HEK293T (cell line): ENCODE measurements at regions not wholly inside any gene's neighbourhood (a gene's known extent, or its start where the extent isn't known, plus 50 kb on each side); places are given as distances from the start of the nearest gene placed in this dataset.

Experiments used
- CTCF ChIA-PET: fragments of 350-600 bp; formaldehyde crosslinking; extraction: SDS; loops from one replicate; lab custom pipeline; 2021; ENCODE audit warnings: antibody characterized with exemption, inconsistent platforms; lab: Yijun Ruan, JAX
- POLR2A ChIA-PET: fragments of 350-600 bp; formaldehyde crosslinking; extraction: SDS; loops from one replicate; lab custom pipeline; 2020; ENCODE audit warnings: antibody characterized with exemption, inconsistent platforms; lab: Yijun Ruan, JAX
- DNase-seq: peaks from one replicate; pipeline ENCODE4 v3.0.0; 2012; ENCODE audit warnings: mixed read lengths; ENCODE audit errors: extremely low spot score
- ARNT ChIP-seq: fragments of 450-650 bp; IDR thresholded peaks from 2 replicates; pipeline ENCODE4 v1.6.1; 2017; ENCODE audit warnings: mild to moderate bottlenecking
- BHLHE40 ChIP-seq: fragments of 450-650 bp; IDR thresholded peaks from 2 replicates; pipeline ENCODE4 v1.6.1; 2016; ENCODE audit warnings: mild to moderate bottlenecking, moderate library complexity, borderline replicate concordance
- CTBP1 ChIP-seq: fragments of 450-650 bp; IDR thresholded peaks from 2 replicates; pipeline ENCODE4 v1.6.1; 2016; ENCODE audit warnings: borderline replicate concordance
- ELF4 ChIP-seq: fragments of 450-650 bp; IDR thresholded peaks from 2 replicates; pipeline ENCODE4 v1.6.1; 2017; ENCODE audit warnings: antibody characterized with exemption
- FOXA1 ChIP-seq: fragments of 450-650 bp; IDR thresholded peaks from 2 replicates; pipeline ENCODE4 v1.6.1; 2016; ENCODE audit warnings: mild to moderate bottlenecking
- FOXK2 ChIP-seq: fragments of 450-650 bp; IDR thresholded peaks from 2 replicates; pipeline ENCODE4 v1.6.1; 2016; ENCODE audit warnings: mild to moderate bottlenecking
- FOXM1 ChIP-seq: fragments of 450-650 bp; IDR thresholded peaks from 2 replicates; pipeline ENCODE4 v1.6.1; 2017; ENCODE audit warnings: mild to moderate bottlenecking, borderline replicate concordance
- HDGF ChIP-seq: fragments of 450-650 bp; IDR thresholded peaks from 2 replicates; pipeline ENCODE4 v1.6.1; 2017; ENCODE audit warnings: antibody characterized with exemption, borderline replicate concordance
- L3MBTL2 ChIP-seq: fragments of 450-650 bp; conservative IDR thresholded peaks from 2 replicates; pipeline ENCODE4 v1.6.1; 2016; ENCODE audit warnings: mild to moderate bottlenecking
- LEF1 ChIP-seq: fragments of 450-650 bp; IDR thresholded peaks from 2 replicates; pipeline ENCODE4 v1.6.1; 2017; ENCODE audit warnings: mild to moderate bottlenecking, borderline replicate concordance
- NFRKB ChIP-seq: fragments of 450-650 bp; IDR thresholded peaks from 2 replicates; pipeline ENCODE4 v1.6.1; 2016; ENCODE audit warnings: mild to moderate bottlenecking, moderate library complexity
- PKNOX1 ChIP-seq: fragments of 450-650 bp; IDR thresholded peaks from 2 replicates; pipeline ENCODE4 v1.6.1; 2016
- SP1 ChIP-seq: fragments of 450-650 bp; IDR thresholded peaks from 2 replicates; pipeline ENCODE4 v1.6.1; 2017
- SUZ12 ChIP-seq: fragments of 450-650 bp; IDR thresholded peaks from 2 replicates; pipeline ENCODE4 v1.6.1; 2016; ENCODE audit warnings: mild to moderate bottlenecking
- TARDBP ChIP-seq: fragments of 450-650 bp; IDR thresholded peaks from 2 replicates; pipeline ENCODE4 v1.6.1; 2016
- ZNF384 ChIP-seq: fragments of 450-650 bp; IDR thresholded peaks from 2 replicates; pipeline ENCODE4 v1.6.1; 2016

GRCh38 chr12:43213608-43214007 lies 338.4 kb downstream of the ADAMTS20 start:
- no peak for TF ChIP-seq CTBP1
- TF ChIP-seq NFRKB, result no peak
- no peak for TF ChIP-seq PKNOX1
- TF ChIP-seq FOXA1, result no peak
- no peak for TF ChIP-seq SUZ12
- no peak for TF ChIP-seq TARDBP
- TF ChIP-seq FOXM1, result no peak
- TF ChIP-seq ZNF384, result no peak
- TF ChIP-seq BHLHE40, result no peak
- TF ChIP-seq HDGF, result no peak
- no peak for TF ChIP-seq SP1
- no peak for TF ChIP-seq FOXK2
- TF ChIP-seq ARNT, result no peak
- TF ChIP-seq L3MBTL2, result no peak
- no peak for TF ChIP-seq LEF1
- no peak for TF ChIP-seq ELF4
- no peak for DNase-seq
- ChIA-PET CTCF (interaction anchor here (0.5 kb wide), 1 partner anchor 644 kb away, joined by 3 read pairs; no protein-coding TSS in a partner anchor), POLR2A (no interaction called here)

DNA sequence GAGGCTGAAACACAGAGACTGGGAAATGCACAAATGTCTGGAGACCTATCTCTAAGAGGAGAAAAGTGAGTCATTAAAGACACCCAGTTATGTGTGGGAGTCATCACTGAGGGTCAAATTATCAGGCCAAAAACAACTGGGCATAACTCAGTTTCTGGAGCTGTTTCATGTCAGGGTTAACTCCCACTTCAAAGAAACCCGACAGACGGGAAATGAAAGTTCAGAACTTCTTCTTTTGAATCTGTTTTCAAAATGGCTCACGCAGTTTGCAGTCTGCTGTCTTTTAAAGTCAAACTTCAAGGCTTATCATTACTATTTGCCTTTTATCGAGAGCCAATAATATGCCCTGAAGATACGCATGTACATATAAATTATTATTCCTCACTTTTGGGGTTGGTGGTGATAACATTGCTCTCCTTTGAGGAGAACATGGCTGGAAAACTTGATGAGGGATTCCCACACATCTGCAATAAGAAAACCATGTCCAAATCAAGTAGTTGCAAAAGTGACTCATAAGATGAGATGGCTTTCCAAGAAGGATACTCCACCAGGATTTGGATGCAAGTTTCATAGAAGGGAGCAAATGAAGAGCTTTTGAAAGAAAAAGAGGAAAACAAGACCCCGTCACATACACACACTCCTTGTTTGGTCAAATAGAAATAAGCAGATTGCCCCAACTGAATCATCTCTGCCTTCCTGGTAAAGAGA lies 341.4 kb downstream of the ADAMTS20 start:
- ChIA-PET POLR2A (no interaction called here), CTCF (no interaction called here)
- TF ChIP-seq FOXK2, result no peak
- no peak for TF ChIP-seq FOXA1
- no peak for TF ChIP-seq HDGF
- TF ChIP-seq SUZ12, result no peak
- no peak for TF ChIP-seq ARNT
- no peak for TF ChIP-seq ZNF384
- no peak for TF ChIP-seq ELF4
- no peak for TF ChIP-seq CTBP1
- TF ChIP-seq L3MBTL2, result no peak
- TF ChIP-seq PKNOX1, result no peak
- no peak for TF ChIP-seq SP1
- TF ChIP-seq TARDBP, result no peak
- no peak for DNase-seq

- ChIA-PET POLR2A (no interaction called here), CTCF (no interaction called here)
- TF ChIP-seq TARDBP (no peak), ZNF384 (no peak), L3MBTL2 (no peak), PKNOX1 (no peak), CTBP1 (no peak), SP1 (no peak), FOXM1 (no peak), NFRKB (no peak), HDGF (no peak), FOXK2 (no peak), SUZ12 (no peak), FOXA1 (no peak), LEF1 (no peak), ARNT (no peak), ELF4 (no peak), BHLHE40 (no peak)
- no peak for DNase-seq
Observed at GRCh38 chr12:43208627-43209026, 343.4 kb downstream of the ADAMTS20 start.

GRCh38 chr12:43208221-43208620 lies 343.8 kb downstream of the ADAMTS20 start:
- no peak for DNase-seq
- POLR2A ChIA-PET, result no interaction called here
- TF ChIP-seq HDGF, result no peak
- no peak for TF ChIP-seq FOXA1
- no peak for TF ChIP-seq ELF4
- TF ChIP-seq FOXM1, result no peak
- TF ChIP-seq ZNF384, result no peak
- no peak for TF ChIP-seq FOXK2
- TF ChIP-seq CTBP1, result no peak
- no peak for TF ChIP-seq LEF1
- no peak for TF ChIP-seq SP1
- no peak for TF ChIP-seq NFRKB
- no peak for TF ChIP-seq PKNOX1
- no peak for TF ChIP-seq TARDBP
- no peak for TF ChIP-seq BHLHE40
- no peak for TF ChIP-seq L3MBTL2
- TF ChIP-seq ARNT, result no peak
- no peak for TF ChIP-seq SUZ12
- CTCF ChIA-PET, result no interaction called here

DNA sequence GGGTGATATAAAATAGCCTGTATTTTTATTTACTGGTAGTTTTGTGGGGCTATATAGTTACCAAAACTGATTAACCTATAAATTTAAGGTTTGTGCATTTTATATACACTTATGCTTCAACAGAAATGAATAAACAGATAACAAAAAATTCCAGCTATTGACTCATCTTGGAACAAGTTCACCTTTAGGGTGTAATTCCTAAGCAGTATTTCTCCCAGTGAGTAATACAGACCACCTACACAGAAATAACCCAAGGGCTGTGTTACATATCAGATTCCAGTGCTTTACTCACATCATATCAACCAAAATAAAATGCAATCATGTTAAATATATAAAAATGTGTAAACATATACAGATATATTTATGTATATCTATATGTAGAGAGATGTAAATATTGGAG lies 345.6 kb downstream of the ADAMTS20 start:
- CTCF ChIA-PET, result no interaction called here
- no peak for DNase-seq
- POLR2A ChIA-PET, result no interaction called here
- TF ChIP-seq BHLHE40 (no peak), ARNT (no peak), FOXK2 (no peak), TARDBP (no peak), HDGF (no peak), PKNOX1 (no peak), CTBP1 (no peak), ZNF384 (no peak), L3MBTL2 (no peak), ELF4 (no peak), NFRKB (no peak), SP1 (no peak), FOXA1 (no peak), SUZ12 (no peak)
